Panc1 (cell line): ENCODE measurements at regions not wholly inside any gene's neighbourhood (a gene's known extent, or its start where the extent isn't known, plus 50 kb on each side); places are given as distances from the start of the nearest gene placed in this dataset.

Source experiments
- ATAC-seq: fragments of 200-7000 bp; cut with Tn5 transposase; 2 replicates; pipeline ENCODE4 v1.9.1; 2020; ENCODE audit warnings: mild to moderate bottlenecking, moderate library complexity
- BruUV-seq: library from RNA; stranded (reverse); fragments of 400-500 nt; replicated peaks from 2 replicates; lab custom pipeline; 2021; lab: Mats Ljungman, UMichigan
- CTCF ChIA-PET: fragments of 300-600 bp; sonication (Branson Sonifier 250); formaldehyde crosslinking; loops from one replicate; lab custom pipeline; 2022; ENCODE audit warnings: antibody characterized with exemption; lab: Charles Lee
- POLR2A ChIA-PET: fragments of 300-600 bp; sonication (Branson Sonifier 250); formaldehyde crosslinking; loops from one replicate; lab custom pipeline; 2022; ENCODE audit warnings: antibody characterized with exemption; lab: Charles Lee
- DNase-seq: peaks from one replicate; pipeline ENCODE4 v3.0.0-alpha.2; 2010; ENCODE audit warnings: low read depth, low spot score
- H3K27ac ChIP-seq: 2 replicates; pipeline ENCODE4 v1.5.1; 2011; ENCODE audit warnings: mild to moderate bottlenecking, low read length, inconsistent platforms
- H3K27me3 ChIP-seq: fragments of 200-500 bp; sonication (Bioruptor generic); 2 replicates; pipeline ENCODE4 v1.6.0; 2014; ENCODE audit warnings: low read length, inconsistent platforms; ENCODE audit not compliant: control insufficient read depth, insufficient read depth
- H3K36me3 ChIP-seq: fragments of 200-500 bp; sonication (Bioruptor generic); 2 replicates; pipeline ENCODE4 v1.5.1; 2014; ENCODE audit warnings: inconsistent platforms, mild to moderate bottlenecking, low read length, moderate library complexity; ENCODE audit not compliant: control insufficient read depth, insufficient read depth
- H3K4me1 ChIP-seq: 2 replicates; pipeline ENCODE4 v1.5.1; 2011; ENCODE audit warnings: inconsistent platforms, mild to moderate bottlenecking, low read length, moderate library complexity; ENCODE audit not compliant: control insufficient read depth, insufficient read depth
- H3K4me3 ChIP-seq, 2 experiments: 2 replicates each; pipeline ENCODE4 v1.5.1; 2011 to 2012; ENCODE audit warnings: low read depth in 2 of 2, low read length in 2 of 2, mild to moderate bottlenecking in 2 of 2, inconsistent platforms in 1 of 2, moderate library complexity in 1 of 2
- H3K9me3 ChIP-seq: fragments of 200-500 bp; sonication (Bioruptor generic); 2 replicates; pipeline ENCODE4 v1.5.1; 2014; ENCODE audit warnings: low read depth, mild to moderate bottlenecking, inconsistent platforms, low read length, moderate library complexity; ENCODE audit not compliant: control insufficient read depth, insufficient read depth
- CTCF ChIP-seq: fragments of 450-650 bp; IDR thresholded peaks from 2 replicates; pipeline ENCODE4 v1.5.1; 2017; ENCODE audit warnings: mild to moderate bottlenecking
- POLR2AphosphoS5 ChIP-seq: IDR thresholded peaks from 2 replicates; pipeline ENCODE4 v1.6.1; 2012; ENCODE audit warnings: mild to moderate bottlenecking, low read depth, low read length, moderate library complexity
- REST ChIP-seq, 2 experiments: IDR thresholded peaks; 2 replicates each; pipeline ENCODE4 v1.6.1; 2011 to 2012; ENCODE audit warnings: low read depth in 2 of 2, control low read depth in 1 of 2, low read length in 1 of 2, mild to moderate bottlenecking in 1 of 2, moderate library complexity in 1 of 2; ENCODE audit not compliant: insufficient read depth in 1 of 2
- SIN3A ChIP-seq: IDR thresholded peaks from 2 replicates; pipeline ENCODE4 v1.6.1; 2012; ENCODE audit warnings: low read depth, mild to moderate bottlenecking, low read length, moderate library complexity, borderline replicate concordance; ENCODE audit not compliant: insufficient read depth
- TCF7L2 ChIP-seq: IDR thresholded peaks from 2 replicates; pipeline ENCODE4 v1.6.1; 2011; ENCODE audit warnings: mild to moderate bottlenecking, low read depth, low read length, inconsistent platforms
- in situ Hi-C: cut with HindIII; loops from 2 replicates; pipeline ENCODE4 v1.10.0; 2016; ENCODE audit warnings: low sequenced_read_pairs, low pct_unique_long_range_greater_than_20kb
- intact Hi-C: fragments of 100-400 bp; cut with micrococcal nuclease; formaldehyde crosslinking; loops from one replicate; pipeline ENCODE4 v1.10.0; 2022; ENCODE audit not compliant: unreplicated experiment

GRCh38 chr9:21580636-21581378 is 98.7 kb upstream of the IFNE start:
- Histone ChIP-seq H3K4me1 (peaks cover 90% of the 10 kb centered on the region), H3K27ac (peak overlapping the region; percentile 100), H3K27me3 (no peaks in the 10 kb centered on the region), H3K4me3 (peak overlapping the region; percentile 14 to 24; a peak in 3 of 4 replicates), H3K9me3 (no peaks in the 10 kb centered on the region), H3K36me3 (no peaks in the 10 kb centered on the region)
- DNase-seq (no peak), ATAC-seq (peak; percentile 53)
- in situ Hi-C loops (no loop called here), intact Hi-C loops (no loop called here)
- BruUV-seq, result no TSS peak
- ChIA-PET POLR2A (interaction anchor here (0.6 to 1.2 kb wide), 3 partner anchors 22 to 246 kb away, joined by 3 to 7 read pairs (median 5); no protein-coding TSS in a partner anchor), CTCF (no interaction called here)
- TF ChIP-seq TCF7L2, result no peak; the same call in 1 of the 2 replicates
- TF ChIP-seq REST (IDR thresholded peaks at IDR 0.05; ENCODE audit: insufficient read depth in 1 of 2, low read depth in 2 of 2, low read length in 1 of 2), result no peak
- no peak for TF ChIP-seq SIN3A
- no peak for TF ChIP-seq POLR2AphosphoS5
- TF ChIP-seq CTCF, result no peak

GRCh38 chr9:21583628-21584377 is 101.7 kb upstream of the IFNE start:
- ChIA-PET POLR2A (no interaction called here), CTCF (interaction anchor here (0.6 kb wide), 1 partner anchor 21 kb away, joined by 5 read pairs; no protein-coding TSS in a partner anchor)
- Histone ChIP-seq H3K4me3 (no peak overlapping the region), H3K9me3 (no peaks in the 10 kb centered on the region), H3K36me3 (no peaks in the 10 kb centered on the region), H3K4me1 (peaks cover 89% of the 10 kb centered on the region), H3K27me3 (no peaks in the 10 kb centered on the region), H3K27ac (peak overlapping the region; percentile 100)
- intact Hi-C loops (loop anchor here (2.0 kb wide), 1 partner anchor 205 kb away; no protein-coding TSS in a partner anchor), in situ Hi-C loops (no loop called here)
- DNase-seq, result no peak
- TF ChIP-seq POLR2AphosphoS5 (no peak), CTCF (no peak), SIN3A (no peak), TCF7L2 (no peak), REST (IDR thresholded peaks at IDR 0.05; ENCODE audit: insufficient read depth in 1 of 2, low read depth in 2 of 2, low read length in 1 of 2) (no peak)
- no peak for ATAC-seq
- BruUV-seq, result no TSS peak
